Ishikawa (cell line): ENCODE measurements at regions not wholly inside any gene's neighbourhood (a gene's known extent, or its start where the extent isn't known, plus 50 kb on each side); places are given as distances from the start of the nearest gene placed in this dataset.

Source experiments
- CEBPB ChIP-seq: IDR thresholded peaks from 2 replicates; pipeline ENCODE4 v1.6.1; 2012
- CREB1 ChIP-seq: IDR thresholded peaks from 2 replicates; pipeline ENCODE4 v1.6.1; 2012; ENCODE audit warnings: low read depth
- EGR1 ChIP-seq: IDR thresholded peaks from 2 replicates; pipeline ENCODE4 v1.6.1; 2012
- EP300 ChIP-seq: IDR thresholded peaks from 2 replicates; pipeline ENCODE4 v1.6.1; 2012; ENCODE audit warnings: borderline replicate concordance
- FOXM1 ChIP-seq: IDR thresholded peaks from 2 replicates; pipeline ENCODE4 v1.6.1; 2012; ENCODE audit warnings: low read depth, borderline replicate concordance
- MAX ChIP-seq: IDR thresholded peaks from 2 replicates; pipeline ENCODE4 v1.6.1; 2012
- NFIC ChIP-seq: IDR thresholded peaks from 2 replicates; pipeline ENCODE4 v1.6.1; 2012
- RAD21 ChIP-seq: IDR thresholded peaks from 2 replicates; pipeline ENCODE4 v1.6.1; 2012; ENCODE audit warnings: low read depth
- REST ChIP-seq: IDR thresholded peaks from 2 replicates; pipeline ENCODE4 v1.6.1; 2012; ENCODE audit warnings: low read depth, mild to moderate bottlenecking
- TAF1 ChIP-seq: IDR thresholded peaks from 2 replicates; pipeline ENCODE4 v1.6.1; 2012; ENCODE audit warnings: low read depth, mild to moderate bottlenecking
- TCF12 ChIP-seq: IDR thresholded peaks from 2 replicates; pipeline ENCODE4 v1.6.1; 2012; ENCODE audit warnings: low read depth
- TEAD4 ChIP-seq: IDR thresholded peaks from 2 replicates; pipeline ENCODE4 v1.6.1; 2012
- USF1 ChIP-seq: IDR thresholded peaks from 2 replicates; pipeline ENCODE4 v1.6.1; 2012
- YY1 ChIP-seq: IDR thresholded peaks from 2 replicates; pipeline ENCODE4 v1.6.1; 2012; ENCODE audit warnings: low read depth
- ZBTB7A ChIP-seq: IDR thresholded peaks from 2 replicates; pipeline ENCODE4 v1.6.1; 2012; ENCODE audit warnings: low read depth

DNA sequence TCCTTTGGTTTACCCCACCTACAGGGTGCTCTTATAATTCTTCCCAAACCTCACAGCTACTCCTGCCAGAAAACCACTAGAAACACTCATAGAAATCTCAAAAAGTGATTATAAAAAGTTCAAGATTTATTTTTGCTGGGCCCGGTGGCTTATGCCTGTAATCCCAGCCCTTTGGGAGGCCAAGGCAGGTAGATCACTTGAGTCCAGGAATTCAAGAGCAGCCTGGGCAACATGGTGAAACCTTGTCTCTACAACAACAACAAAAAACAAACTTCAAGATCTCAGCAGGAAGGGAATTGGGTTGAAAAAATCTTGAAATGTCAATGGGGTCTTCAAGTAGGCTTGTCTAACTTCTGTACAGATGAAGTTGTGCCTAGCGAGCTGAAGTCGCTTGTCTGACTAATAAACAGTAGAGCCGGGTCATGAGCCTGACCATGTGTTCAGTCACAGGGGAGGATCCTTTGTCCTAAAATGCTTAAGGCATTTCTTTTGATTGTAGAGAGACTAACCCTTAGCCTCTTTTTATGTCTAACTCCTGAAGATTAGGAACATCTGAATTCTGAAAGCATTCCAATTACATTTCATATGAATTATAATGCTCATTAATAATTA, 124.6 kb downstream of the NOC3L start:
- TF ChIP-seq RAD21 (no peak), FOXM1 (no peak), CREB1 (no peak), TCF12 (no peak), EP300 (no peak), TEAD4 (no peak), EGR1 (no peak), USF1 (no peak), CEBPB (no peak), NFIC (no peak), TAF1 (no peak), YY1 (no peak), ZBTB7A (no peak), REST (no peak)

DNA sequence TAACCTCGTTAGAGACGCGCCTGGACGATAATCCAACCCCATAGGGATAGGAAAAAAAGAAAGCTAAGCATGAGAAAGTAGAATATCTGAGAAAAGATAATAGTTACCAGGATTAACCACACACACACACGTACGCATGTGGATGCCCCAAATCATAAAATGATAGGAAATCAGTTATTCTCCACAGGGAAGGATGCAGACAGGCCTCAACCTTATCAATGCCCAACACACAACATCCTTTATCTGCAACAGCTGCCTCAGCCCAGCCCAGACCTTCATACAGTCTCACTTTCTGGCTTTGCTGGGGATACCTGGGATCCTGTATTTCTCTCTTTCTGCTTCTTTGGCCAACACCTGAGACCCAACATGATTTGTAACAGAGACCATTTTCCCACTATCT, 123.0 kb downstream of the NOC3L start:
- TF ChIP-seq EP300 (no peak), REST (no peak), TAF1 (no peak), CEBPB (no peak), TCF12 (no peak), TEAD4 (no peak), NFIC (no peak), YY1 (no peak), MAX (no peak), CREB1 (no peak), ZBTB7A (no peak), FOXM1 (no peak), USF1 (no peak), RAD21 (no peak), EGR1 (no peak)

- no peak for TF ChIP-seq YY1
- TF ChIP-seq ZBTB7A: no peak
- TF ChIP-seq EP300: no peak
- no peak for TF ChIP-seq REST
- no peak for TF ChIP-seq RAD21
- TF ChIP-seq CREB1: no peak
- TF ChIP-seq FOXM1: no peak
- TF ChIP-seq TAF1: no peak
- no peak for TF ChIP-seq USF1
- no peak for TF ChIP-seq TCF12
- TF ChIP-seq CEBPB: no peak
- TF ChIP-seq NFIC: no peak
- no peak for TF ChIP-seq EGR1
- TF ChIP-seq TEAD4: no peak
- TF ChIP-seq MAX: no peak
These were observed 122.2 kb downstream of the NOC3L start for GRCh38 chr10:94240491-94240890.

DNA sequence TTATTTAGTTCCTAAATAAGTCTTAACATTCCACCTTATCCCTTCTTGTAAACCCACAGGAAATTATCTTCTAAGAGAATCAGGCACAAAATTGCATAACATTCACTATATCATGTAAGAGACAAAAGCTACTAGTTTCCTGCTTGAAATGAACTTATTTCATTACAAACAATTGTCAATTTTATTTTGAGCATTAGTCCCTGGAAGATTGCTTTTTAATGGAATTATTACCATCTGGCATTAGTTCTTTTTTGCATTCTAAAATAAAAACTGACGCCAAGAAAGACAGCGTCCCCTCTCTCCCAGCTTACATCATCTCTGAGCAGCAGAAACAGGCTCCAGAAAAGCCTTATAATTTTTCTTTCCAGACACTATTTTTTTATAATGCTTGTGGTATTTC, 121.8 kb downstream of the NOC3L start:
- no peak for TF ChIP-seq MAX
- no peak for TF ChIP-seq RAD21
- TF ChIP-seq CREB1: no peak
- no peak for TF ChIP-seq YY1
- no peak for TF ChIP-seq USF1
- TF ChIP-seq FOXM1: no peak
- no peak for TF ChIP-seq EP300
- TF ChIP-seq ZBTB7A: no peak
- TF ChIP-seq TAF1: no peak
- TF ChIP-seq EGR1: no peak
- TF ChIP-seq NFIC: no peak
- no peak for TF ChIP-seq TEAD4
- TF ChIP-seq CEBPB: no peak
- no peak for TF ChIP-seq REST
- no peak for TF ChIP-seq TCF12
